SK-N-SH (cell line): ENCODE measurements at regions not wholly inside any gene's neighbourhood (a gene's known extent, or its start where the extent isn't known, plus 50 kb on each side); places are given as distances from the start of the nearest gene placed in this dataset.

ENCODE experiments used
- CTCF ChIA-PET: fragments of 300-600, 350-600 bp; formaldehyde crosslinking; extraction: SDS; loops from one replicate; lab custom pipeline; 2021; lab: Yijun Ruan, JAX
- POLR2A ChIA-PET: fragments of 350-600 bp; sonication (Branson Sonifier 250); formaldehyde crosslinking; extraction: SDS; loops from one replicate; lab custom pipeline; 2020; ENCODE audit warnings: antibody characterized with exemption, inconsistent platforms; lab: Yijun Ruan, JAX
- DNase-seq: peaks from one replicate; pipeline ENCODE4 v3.0.0; 2012
- H2AFZ ChIP-seq: fragments of 200-600 bp; sonication (generic); 2 replicates; pipeline ENCODE4 v1.8.1; 2016; ENCODE audit warnings: antibody characterized with exemption, mild to moderate bottlenecking, low read depth
- H3F3A ChIP-seq: fragments of 200-600 bp; sonication (generic); replicated peaks from 2 replicates; pipeline ENCODE3; 2016; ENCODE audit warnings: antibody characterized with exemption, mild to moderate bottlenecking; ENCODE audit not compliant: insufficient read depth
- H3K27ac ChIP-seq, 2 experiments: fragments of 200-500 bp in 1 of 2; fragments of 200-600 bp in 1 of 2; sonication (Bioruptor generic) in 1 of 2; sonication (generic), shearing (Covaris generic) in 1 of 2; 2 replicates each; pipeline versions ENCODE4 v1.5.1 to v1.6.1; 2014 to 2016; ENCODE audit warnings: low read depth in 2 of 2, inconsistent platforms in 1 of 2, low read length in 1 of 2, mild to moderate bottlenecking in 1 of 2, mixed read lengths in 1 of 2
- H3K27me3 ChIP-seq: fragments of 200-600 bp; sonication (generic), shearing (Covaris generic); 2 replicates; pipeline ENCODE4 v1.6.1; 2016; ENCODE audit warnings: mixed run types; ENCODE audit not compliant: insufficient read depth
- H3K36me3 ChIP-seq, 2 experiments: fragments of 200-500 bp in 1 of 2; fragments of 200-600 bp in 1 of 2; sonication (Bioruptor generic) in 1 of 2; sonication (generic) in 1 of 2; replicated peaks in 1 of 2; 2 replicates each; pipeline versions ENCODE3 to v1.5.1; 2014 to 2016; ENCODE audit warnings: low read length in 1 of 2, mild to moderate bottlenecking in 1 of 2; ENCODE audit not compliant: insufficient read depth in 2 of 2, control insufficient read depth in 1 of 2
- H3K4me1 ChIP-seq, 2 experiments: fragments of 200-500 bp in 1 of 2; fragments of 200-600 bp in 1 of 2; sonication (Bioruptor generic) in 1 of 2; sonication (generic), shearing (Covaris generic) in 1 of 2; 2 replicates each; pipeline versions ENCODE4 v1.5.1 to v1.6.1; 2014 to 2016; ENCODE audit warnings: low read depth in 1 of 2, low read length in 1 of 2, mixed run types in 1 of 2; ENCODE audit not compliant: insufficient read depth in 2 of 2, control insufficient read depth in 1 of 2
- H3K4me2 ChIP-seq: fragments of 200-600 bp; sonication (generic), shearing (Covaris generic); 2 replicates; pipeline ENCODE4 v1.6.1; 2017; ENCODE audit warnings: mixed run types
- H3K4me3 ChIP-seq, 2 experiments: fragments of 200-500 bp in 1 of 2; fragments of 200-600 bp in 1 of 2; sonication (Bioruptor generic) in 1 of 2; sonication (generic), shearing (Covaris generic) in 1 of 2; 2 replicates each; pipeline versions ENCODE4 v1.5.1 to v1.8.1; 2014 to 2016; ENCODE audit warnings: low read depth in 2 of 2, inconsistent platforms in 1 of 2, low read length in 1 of 2, mild to moderate bottlenecking in 1 of 2, mixed read lengths in 1 of 2, moderate library complexity in 1 of 2
- H3K79me2 ChIP-seq: fragments of 200-600 bp; sonication (generic); 2 replicates; pipeline ENCODE4 v1.8.1; 2017; ENCODE audit warnings: mild to moderate bottlenecking; ENCODE audit not compliant: insufficient read depth
- H3K9ac ChIP-seq: fragments of 200-600 bp; sonication (generic); 2 replicates; pipeline ENCODE4 v1.6.1; 2017; ENCODE audit warnings: mixed run types
- H3K9me2 ChIP-seq: fragments of 200-600 bp; sonication (generic); 2 replicates; pipeline ENCODE4 v1.6.1; 2017; ENCODE audit warnings: mixed run types
- H3K9me3 ChIP-seq: fragments of 200-600 bp; sonication (generic); 2 replicates; pipeline ENCODE4 v1.6.1; 2017; ENCODE audit warnings: mixed run types, mild to moderate bottlenecking, moderate library complexity
- H4K20me1 ChIP-seq: fragments of 200-600 bp; sonication (generic); 2 replicates; pipeline ENCODE4 v1.6.1; 2017; ENCODE audit warnings: mild to moderate bottlenecking, mixed run types; ENCODE audit not compliant: insufficient read depth
- CHD2 ChIP-seq: fragments of 150-350 bp; IDR thresholded peaks from 2 replicates; pipeline ENCODE4 v1.6.1; 2018; ENCODE audit warnings: low read length; ENCODE audit not compliant: partially characterized antibody
- EP300 ChIP-seq, 2 experiments: IDR thresholded peaks; 2 replicates each; pipeline versions ENCODE4 v1.4.0 to v1.6.1; 2012; ENCODE audit warnings: borderline replicate concordance in 1 of 2, low read depth in 1 of 2, low read length in 1 of 2
- FOSL2 ChIP-seq: IDR thresholded peaks from 2 replicates; pipeline ENCODE4 v1.4.0; 2012; ENCODE audit warnings: low read depth, mild to moderate bottlenecking, moderate library complexity, borderline replicate concordance
- FOXJ3 ChIP-seq: sonication (generic); formaldehyde crosslinking; IDR thresholded peaks from 2 replicates; pipeline ENCODE4 v1.5.1; 2020; ENCODE audit warnings: mild to moderate bottlenecking, missing genetic modification reagents
- JUND ChIP-seq: IDR thresholded peaks from 2 replicates; pipeline ENCODE4 v1.4.0; 2012
- MEF2A ChIP-seq: IDR thresholded peaks from 2 replicates; pipeline ENCODE4 v1.4.0; 2012; ENCODE audit warnings: low read depth, borderline replicate concordance
- NFIC ChIP-seq: IDR thresholded peaks from 2 replicates; pipeline ENCODE4 v1.4.0; 2012; ENCODE audit warnings: borderline replicate concordance
- NRF1 ChIP-seq: IDR thresholded peaks from 2 replicates; pipeline ENCODE4 v1.6.1; 2012; ENCODE audit warnings: low read depth, mild to moderate bottlenecking, low read length
- RAD21 ChIP-seq: IDR thresholded peaks from 2 replicates; pipeline ENCODE4 v1.6.1; 2012; ENCODE audit warnings: mild to moderate bottlenecking, low read length
- RXRA ChIP-seq: IDR thresholded peaks from 2 replicates; pipeline ENCODE4 v1.4.0; 2012; ENCODE audit warnings: low read depth, mild to moderate bottlenecking, borderline replicate concordance
- SIN3A ChIP-seq: IDR thresholded peaks from 2 replicates; pipeline ENCODE4 v1.6.1; 2012; ENCODE audit warnings: low read depth, mild to moderate bottlenecking, low read length, moderate library complexity, borderline replicate concordance
- TAF1 ChIP-seq: IDR thresholded peaks from 2 replicates; pipeline ENCODE4 v1.6.1; 2012; ENCODE audit warnings: low read depth, mild to moderate bottlenecking, low read length, moderate library complexity, borderline replicate concordance
- TEAD4 ChIP-seq: IDR thresholded peaks from 2 replicates; pipeline ENCODE4 v1.4.0; 2012; ENCODE audit warnings: mild to moderate bottlenecking, borderline replicate concordance; ENCODE audit not compliant: insufficient read depth
- WGBS: methylation state at CpG from one replicate; pipeline ENCODE4 v1.1.6; 2017; ENCODE audit warnings: low lambda C conversion rate; 5-methylcytosine and 5-hydroxymethylcytosine counted together
- TF ChIP-seq, protein P1 (sequence below): fragments of 150-350 bp; IDR thresholded peaks from 2 replicates; pipeline ENCODE4 v1.6.1; 2016; ENCODE audit warnings: mild to moderate bottlenecking, low read depth, low read length
- TF ChIP-seq, protein P2 (sequence below): IDR thresholded peaks from 2 replicates; pipeline ENCODE4 v1.6.1; 2012; ENCODE audit warnings: mild to moderate bottlenecking, low read depth, low read length, moderate library complexity
- TF ChIP-seq, protein P3 (sequence below): IDR thresholded peaks from 2 replicates; pipeline ENCODE4; 2012
- TF ChIP-seq, protein P4 (sequence below): IDR thresholded peaks from 2 replicates; pipeline ENCODE4 v1.4.0; 2012; ENCODE audit warnings: low read depth, borderline replicate concordance
- TF ChIP-seq, protein P5 (sequence below): fragments of 200-600 bp; sonication (generic); IDR thresholded peaks from 2 replicates; pipeline ENCODE4 v1.6.1; 2017; ENCODE audit warnings: antibody characterized with exemption, mild to moderate bottlenecking, moderate library complexity

DNA sequence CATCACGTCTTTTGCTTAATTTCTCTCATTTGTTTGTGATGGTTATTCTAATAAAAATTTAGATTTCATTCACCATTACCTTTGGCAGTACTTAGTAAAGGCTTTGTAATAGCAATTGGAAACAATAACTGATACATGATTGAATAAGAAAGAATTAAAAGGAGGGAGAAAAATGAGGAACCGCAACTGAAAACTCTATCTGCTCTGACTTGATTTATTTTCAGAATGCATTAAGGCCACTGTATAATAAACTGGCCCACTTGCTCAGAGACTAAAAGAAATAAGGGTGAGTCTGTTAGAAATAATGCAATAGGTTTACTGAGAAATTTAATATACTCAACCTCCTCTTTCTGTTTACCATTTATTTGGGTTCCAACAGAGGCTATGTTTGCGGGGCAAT lies 351.5 kb downstream of the TMA16 start:
- CTCF ChIA-PET = no interaction called here
- no peaks in the 10 kb centered on the region for H3F3A ChIP-seq
- POLR2A ChIA-PET = no interaction called here
- H3K4me3 ChIP-seq = no peak overlapping the region
- H3K36me3 ChIP-seq = no peaks in the 10 kb centered on the region
- WGBS = 29% methylated on average over 3 of the region's 3 CpGs
- TF ChIP-seq NFIC (no peak), CHD2 (no peak), JUND (no peak), RXRA (no peak), FOXJ3 (CRISPR knock-in tag) (no peak), SIN3A (no peak), TEAD4 (no peak)
- TF ChIP-seq, protein P1, sequence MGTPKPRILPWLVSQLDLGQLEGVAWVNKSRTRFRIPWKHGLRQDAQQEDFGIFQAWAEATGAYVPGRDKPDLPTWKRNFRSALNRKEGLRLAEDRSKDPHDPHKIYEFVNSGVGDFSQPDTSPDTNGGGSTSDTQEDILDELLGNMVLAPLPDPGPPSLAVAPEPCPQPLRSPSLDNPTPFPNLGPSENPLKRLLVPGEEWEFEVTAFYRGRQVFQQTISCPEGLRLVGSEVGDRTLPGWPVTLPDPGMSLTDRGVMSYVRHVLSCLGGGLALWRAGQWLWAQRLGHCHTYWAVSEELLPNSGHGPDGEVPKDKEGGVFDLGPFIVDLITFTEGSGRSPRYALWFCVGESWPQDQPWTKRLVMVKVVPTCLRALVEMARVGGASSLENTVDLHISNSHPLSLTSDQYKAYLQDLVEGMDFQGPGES = no peak
- no peaks in the 10 kb centered on the region for H4K20me1 ChIP-seq
- no peaks in the 10 kb centered on the region for H3K79me2 ChIP-seq
- H3K4me1 ChIP-seq = no peaks in the 10 kb centered on the region
- H2AFZ ChIP-seq = no peak overlapping the region
- H3K9me3 ChIP-seq = no peaks in the 10 kb centered on the region
- H3K27ac ChIP-seq = no peak overlapping the region
- no peak overlapping the region for H3K9ac ChIP-seq
- DNase-seq = no peak
- no peaks in the 10 kb centered on the region for H3K27me3 ChIP-seq
- no peaks in the 10 kb centered on the region for H3K9me2 ChIP-seq
- H3K4me2 ChIP-seq = no peak overlapping the region

DNA sequence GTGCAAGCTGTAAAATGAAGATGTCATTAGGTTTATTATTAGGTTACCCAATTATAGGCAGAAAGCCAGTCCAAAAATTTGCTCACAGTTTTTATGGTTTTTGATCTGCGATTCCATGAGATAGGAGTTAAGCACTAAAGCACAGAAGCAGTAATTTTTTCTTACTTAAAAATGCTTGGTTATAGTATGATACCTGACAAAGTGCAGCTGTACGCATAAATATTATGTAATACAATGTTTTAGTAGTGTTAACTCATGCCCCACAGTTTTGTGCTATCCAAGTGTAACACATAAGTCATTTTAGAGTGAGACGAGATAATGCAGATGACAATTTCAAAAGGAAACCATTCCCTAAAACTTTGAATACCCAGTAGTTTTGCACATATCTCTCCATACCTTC lies 357.8 kb downstream of the TMA16 start:
- 0% methylated on average over 3 of the region's 3 CpGs for WGBS
- Histone ChIP-seq H2AFZ (no peak overlapping the region), H3K36me3 (no peaks in the 10 kb centered on the region), H3F3A (no peaks in the 10 kb centered on the region), H3K27ac (no peak overlapping the region), H4K20me1 (no peaks in the 10 kb centered on the region), H3K4me2 (no peak overlapping the region), H3K9me3 (no peaks in the 10 kb centered on the region), H3K4me1 (no peaks in the 10 kb centered on the region), H3K4me3 (no peak overlapping the region), H3K9me2 (no peaks in the 10 kb centered on the region), H3K79me2 (no peaks in the 10 kb centered on the region), H3K9ac (no peak overlapping the region), H3K27me3 (no peaks in the 10 kb centered on the region)
- TF ChIP-seq FOSL2 = no peak
- TF ChIP-seq, protein P2, sequence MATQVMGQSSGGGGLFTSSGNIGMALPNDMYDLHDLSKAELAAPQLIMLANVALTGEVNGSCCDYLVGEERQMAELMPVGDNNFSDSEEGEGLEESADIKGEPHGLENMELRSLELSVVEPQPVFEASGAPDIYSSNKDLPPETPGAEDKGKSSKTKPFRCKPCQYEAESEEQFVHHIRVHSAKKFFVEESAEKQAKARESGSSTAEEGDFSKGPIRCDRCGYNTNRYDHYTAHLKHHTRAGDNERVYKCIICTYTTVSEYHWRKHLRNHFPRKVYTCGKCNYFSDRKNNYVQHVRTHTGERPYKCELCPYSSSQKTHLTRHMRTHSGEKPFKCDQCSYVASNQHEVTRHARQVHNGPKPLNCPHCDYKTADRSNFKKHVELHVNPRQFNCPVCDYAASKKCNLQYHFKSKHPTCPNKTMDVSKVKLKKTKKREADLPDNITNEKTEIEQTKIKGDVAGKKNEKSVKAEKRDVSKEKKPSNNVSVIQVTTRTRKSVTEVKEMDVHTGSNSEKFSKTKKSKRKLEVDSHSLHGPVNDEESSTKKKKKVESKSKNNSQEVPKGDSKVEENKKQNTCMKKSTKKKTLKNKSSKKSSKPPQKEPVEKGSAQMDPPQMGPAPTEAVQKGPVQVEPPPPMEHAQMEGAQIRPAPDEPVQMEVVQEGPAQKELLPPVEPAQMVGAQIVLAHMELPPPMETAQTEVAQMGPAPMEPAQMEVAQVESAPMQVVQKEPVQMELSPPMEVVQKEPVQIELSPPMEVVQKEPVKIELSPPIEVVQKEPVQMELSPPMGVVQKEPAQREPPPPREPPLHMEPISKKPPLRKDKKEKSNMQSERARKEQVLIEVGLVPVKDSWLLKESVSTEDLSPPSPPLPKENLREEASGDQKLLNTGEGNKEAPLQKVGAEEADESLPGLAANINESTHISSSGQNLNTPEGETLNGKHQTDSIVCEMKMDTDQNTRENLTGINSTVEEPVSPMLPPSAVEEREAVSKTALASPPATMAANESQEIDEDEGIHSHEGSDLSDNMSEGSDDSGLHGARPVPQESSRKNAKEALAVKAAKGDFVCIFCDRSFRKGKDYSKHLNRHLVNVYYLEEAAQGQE = no peak
- TF ChIP-seq, protein P3, sequence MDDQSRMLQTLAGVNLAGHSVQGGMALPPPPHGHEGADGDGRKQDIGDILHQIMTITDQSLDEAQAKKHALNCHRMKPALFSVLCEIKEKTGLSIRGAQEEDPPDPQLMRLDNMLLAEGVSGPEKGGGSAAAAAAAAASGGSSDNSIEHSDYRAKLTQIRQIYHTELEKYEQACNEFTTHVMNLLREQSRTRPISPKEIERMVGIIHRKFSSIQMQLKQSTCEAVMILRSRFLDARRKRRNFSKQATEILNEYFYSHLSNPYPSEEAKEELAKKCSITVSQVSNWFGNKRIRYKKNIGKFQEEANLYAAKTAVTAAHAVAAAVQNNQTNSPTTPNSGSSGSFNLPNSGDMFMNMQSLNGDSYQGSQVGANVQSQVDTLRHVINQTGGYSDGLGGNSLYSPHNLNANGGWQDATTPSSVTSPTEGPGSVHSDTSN = no peak
- TF ChIP-seq, protein P4, sequence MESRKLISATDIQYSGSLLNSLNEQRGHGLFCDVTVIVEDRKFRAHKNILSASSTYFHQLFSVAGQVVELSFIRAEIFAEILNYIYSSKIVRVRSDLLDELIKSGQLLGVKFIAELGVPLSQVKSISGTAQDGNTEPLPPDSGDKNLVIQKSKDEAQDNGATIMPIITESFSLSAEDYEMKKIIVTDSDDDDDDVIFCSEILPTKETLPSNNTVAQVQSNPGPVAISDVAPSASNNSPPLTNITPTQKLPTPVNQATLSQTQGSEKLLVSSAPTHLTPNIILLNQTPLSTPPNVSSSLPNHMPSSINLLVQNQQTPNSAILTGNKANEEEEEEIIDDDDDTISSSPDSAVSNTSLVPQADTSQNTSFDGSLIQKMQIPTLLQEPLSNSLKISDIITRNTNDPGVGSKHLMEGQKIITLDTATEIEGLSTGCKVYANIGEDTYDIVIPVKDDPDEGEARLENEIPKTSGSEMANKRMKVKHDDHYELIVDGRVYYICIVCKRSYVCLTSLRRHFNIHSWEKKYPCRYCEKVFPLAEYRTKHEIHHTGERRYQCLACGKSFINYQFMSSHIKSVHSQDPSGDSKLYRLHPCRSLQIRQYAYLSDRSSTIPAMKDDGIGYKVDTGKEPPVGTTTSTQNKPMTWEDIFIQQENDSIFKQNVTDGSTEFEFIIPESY = no peak
- no peak for TF ChIP-seq RAD21
- TF ChIP-seq SIN3A = no peak
- TF ChIP-seq FOXJ3 (CRISPR knock-in tag) = no peak
- no peak for TF ChIP-seq MEF2A
- TF ChIP-seq, protein P5, sequence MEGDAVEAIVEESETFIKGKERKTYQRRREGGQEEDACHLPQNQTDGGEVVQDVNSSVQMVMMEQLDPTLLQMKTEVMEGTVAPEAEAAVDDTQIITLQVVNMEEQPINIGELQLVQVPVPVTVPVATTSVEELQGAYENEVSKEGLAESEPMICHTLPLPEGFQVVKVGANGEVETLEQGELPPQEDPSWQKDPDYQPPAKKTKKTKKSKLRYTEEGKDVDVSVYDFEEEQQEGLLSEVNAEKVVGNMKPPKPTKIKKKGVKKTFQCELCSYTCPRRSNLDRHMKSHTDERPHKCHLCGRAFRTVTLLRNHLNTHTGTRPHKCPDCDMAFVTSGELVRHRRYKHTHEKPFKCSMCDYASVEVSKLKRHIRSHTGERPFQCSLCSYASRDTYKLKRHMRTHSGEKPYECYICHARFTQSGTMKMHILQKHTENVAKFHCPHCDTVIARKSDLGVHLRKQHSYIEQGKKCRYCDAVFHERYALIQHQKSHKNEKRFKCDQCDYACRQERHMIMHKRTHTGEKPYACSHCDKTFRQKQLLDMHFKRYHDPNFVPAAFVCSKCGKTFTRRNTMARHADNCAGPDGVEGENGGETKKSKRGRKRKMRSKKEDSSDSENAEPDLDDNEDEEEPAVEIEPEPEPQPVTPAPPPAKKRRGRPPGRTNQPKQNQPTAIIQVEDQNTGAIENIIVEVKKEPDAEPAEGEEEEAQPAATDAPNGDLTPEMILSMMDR = no peak
- TF ChIP-seq RXRA = no peak
- TF ChIP-seq NRF1 = no peak
- no peak for TF ChIP-seq EP300 (IDR thresholded peaks at IDR 0.05; ENCODE audit: borderline replicate concordance in 1 of 2, low read depth in 1 of 2, low read length in 1 of 2)
- no peak for TF ChIP-seq TAF1
- POLR2A ChIA-PET = no interaction called here
- CTCF ChIA-PET = no interaction called here
- DNase-seq = no peak
